Esophagus muscularis mucosa (tissue), 4 donors: ENCODE measurements at regions not wholly inside any gene's neighbourhood (a gene's known extent, or its start where the extent isn't known, plus 50 kb on each side); places are given as distances from the start of the nearest gene placed in this dataset.

Source experiments
- DNase-seq: peaks from one replicate; pipeline ENCODE4 v3.0.0-alpha.2; 2017; ENCODE audit errors: extremely low spot score
- H3K27ac ChIP-seq, 4 donors: fragments of 200-600 bp; sonication (generic); replicated peaks in 1 of 4; 1 replicate in 3 of 4; 2 replicates in 1 of 4; pipeline ENCODE4 v1.5.1; 2016 to 2019; ENCODE audit warnings: mild to moderate bottlenecking in 1 of 4
- H3K27me3 ChIP-seq, 4 donors: fragments of 200-600 bp; sonication (generic); one replicate each; pipeline versions ENCODE4 v1.5.1 to v1.6.0; 2016 to 2019
- H3K36me3 ChIP-seq, 4 donors: fragments of 200-600 bp; sonication (generic); one replicate each; pipeline ENCODE4 v1.5.1; 2016 to 2019
- H3K4me1 ChIP-seq, 4 donors: fragments of 200-600 bp; sonication (generic); one replicate each; pipeline ENCODE4 v1.5.1; 2016 to 2019
- H3K4me3 ChIP-seq, 4 donors: fragments of 200-600 bp; sonication (generic); 1 replicate in 2 of 4; 2 replicates in 2 of 4; pipeline ENCODE4 v1.5.1; 2016 to 2019; ENCODE audit warnings: mild to moderate bottlenecking in 4 of 4, moderate library complexity in 1 of 4
- H3K9me3 ChIP-seq, 4 donors: fragments of 200-600 bp; sonication (generic); 1 replicate in 3 of 4; 2 replicates in 1 of 4; pipeline ENCODE4 v1.5.1; 2016 to 2019
- EP300 ChIP-seq: sonication (generic); formaldehyde crosslinking; IDR thresholded peaks from one replicate; pipeline ENCODE4 v1.6.1; 2017; ENCODE audit warnings: antibody characterized with exemption
- POLR2A ChIP-seq: fragments of 450-650 bp; IDR thresholded peaks from one replicate; pipeline ENCODE4 v1.6.1; 2017; ENCODE audit warnings: antibody characterized with exemption, moderate library complexity, mild to moderate bottlenecking, low read depth
- POLR2AphosphoS5 ChIP-seq, 2 donors: sonication (generic); formaldehyde crosslinking; IDR thresholded peaks; one replicate each; pipeline ENCODE4 v1.6.1; 2017; ENCODE audit warnings: antibody characterized with exemption in 2 of 2
- WGBS: methylation state at CpG from one replicate; pipeline ENCODE4 v1.1.5; 2018; 5-methylcytosine and 5-hydroxymethylcytosine counted together
- intact Hi-C: fragments of 100-400 bp; cut with DNase I; formaldehyde crosslinking; loops from one replicate; pipeline ENCODE4 v1.15.1; 2023
- TF ChIP-seq, protein P1 (sequence below), 3 experiments: fragments of 200-600 bp in 2 of 3; fragments of 450-650 bp in 1 of 3; sonication (generic) in 2 of 3; IDR thresholded peaks; one replicate each; pipeline ENCODE4 v1.5.1; 2017 to 2019; ENCODE audit warnings: antibody characterized with exemption in 3 of 3, mild to moderate bottlenecking in 2 of 3, moderate library complexity in 1 of 3

DNA sequence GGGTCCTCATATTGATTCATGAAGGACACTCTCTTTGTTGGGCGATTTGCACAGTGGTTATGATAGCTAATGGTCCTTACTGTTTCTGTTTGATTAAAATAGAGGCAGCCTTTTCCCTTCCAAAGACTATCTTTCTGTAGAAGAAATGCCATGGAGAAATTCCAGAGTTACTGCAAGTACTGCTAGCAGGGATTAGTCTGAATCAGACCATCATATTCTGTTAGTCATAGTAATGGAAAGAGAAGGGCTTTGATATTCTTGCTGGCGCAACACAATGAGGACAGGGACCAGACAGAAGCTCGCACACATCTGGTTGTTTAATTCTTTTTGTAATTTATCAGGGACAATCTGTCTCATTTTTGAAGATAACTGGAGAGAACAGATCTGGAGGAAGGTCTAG lies 304.5 kb upstream of the FZD8 start:
- no peak overlapping the region for H3K27ac ChIP-seq
- TF ChIP-seq POLR2A, result no peak
- TF ChIP-seq POLR2AphosphoS5 (IDR thresholded peaks at IDR 0.05), result no peak
- TF ChIP-seq, protein P1, sequence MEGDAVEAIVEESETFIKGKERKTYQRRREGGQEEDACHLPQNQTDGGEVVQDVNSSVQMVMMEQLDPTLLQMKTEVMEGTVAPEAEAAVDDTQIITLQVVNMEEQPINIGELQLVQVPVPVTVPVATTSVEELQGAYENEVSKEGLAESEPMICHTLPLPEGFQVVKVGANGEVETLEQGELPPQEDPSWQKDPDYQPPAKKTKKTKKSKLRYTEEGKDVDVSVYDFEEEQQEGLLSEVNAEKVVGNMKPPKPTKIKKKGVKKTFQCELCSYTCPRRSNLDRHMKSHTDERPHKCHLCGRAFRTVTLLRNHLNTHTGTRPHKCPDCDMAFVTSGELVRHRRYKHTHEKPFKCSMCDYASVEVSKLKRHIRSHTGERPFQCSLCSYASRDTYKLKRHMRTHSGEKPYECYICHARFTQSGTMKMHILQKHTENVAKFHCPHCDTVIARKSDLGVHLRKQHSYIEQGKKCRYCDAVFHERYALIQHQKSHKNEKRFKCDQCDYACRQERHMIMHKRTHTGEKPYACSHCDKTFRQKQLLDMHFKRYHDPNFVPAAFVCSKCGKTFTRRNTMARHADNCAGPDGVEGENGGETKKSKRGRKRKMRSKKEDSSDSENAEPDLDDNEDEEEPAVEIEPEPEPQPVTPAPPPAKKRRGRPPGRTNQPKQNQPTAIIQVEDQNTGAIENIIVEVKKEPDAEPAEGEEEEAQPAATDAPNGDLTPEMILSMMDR (IDR thresholded peaks at IDR 0.05), result no peak
- no peak for TF ChIP-seq EP300
- WGBS, result 84% methylated on average over 3 of the region's 3 CpGs
- no peak overlapping the region for H3K4me3 ChIP-seq
- no peaks in the 10 kb centered on the region for H3K27me3 ChIP-seq
- no peaks in the 10 kb centered on the region for H3K4me1 ChIP-seq
- H3K9me3 ChIP-seq, result no peaks in the 10 kb centered on the region
- intact Hi-C loops, result no loop called here
- H3K36me3 ChIP-seq, result no peaks in the 10 kb centered on the region
- DNase-seq, result no peak

DNA sequence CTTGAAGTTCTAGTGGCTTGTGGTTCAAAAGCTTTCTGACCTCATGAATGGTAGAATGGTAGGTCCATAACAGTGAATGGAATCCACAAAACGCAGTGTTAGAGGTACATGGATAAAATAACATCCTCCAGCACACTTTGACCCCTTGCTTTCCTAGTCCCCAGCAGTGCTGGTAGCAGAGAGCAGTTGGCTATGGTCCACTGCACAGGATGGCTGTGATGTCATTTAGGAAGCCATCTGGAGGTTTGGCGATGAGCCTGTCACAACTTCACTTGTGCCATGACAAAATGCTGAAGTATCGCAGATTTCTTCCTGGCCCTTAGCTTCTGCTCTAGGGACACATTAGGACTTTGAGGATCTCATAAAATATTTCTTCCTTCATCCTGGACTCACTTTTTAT lies 300.0 kb upstream of the FZD8 start:
- H3K27ac ChIP-seq, result no peak overlapping the region
- no peaks in the 10 kb centered on the region for H3K4me1 ChIP-seq
- H3K4me3 ChIP-seq, result no peak overlapping the region
- intact Hi-C loops, result no loop called here
- no peaks in the 10 kb centered on the region for H3K9me3 ChIP-seq
- no peak for DNase-seq
- no peaks in the 10 kb centered on the region for H3K36me3 ChIP-seq
- no peaks in the 10 kb centered on the region for H3K27me3 ChIP-seq
- TF ChIP-seq EP300, result no peak
- TF ChIP-seq POLR2A, result no peak
- TF ChIP-seq, protein P1 (IDR thresholded peaks at IDR 0.05), result no peak
- 87% methylated on average over 3 of the region's 3 CpGs for WGBS

DNA sequence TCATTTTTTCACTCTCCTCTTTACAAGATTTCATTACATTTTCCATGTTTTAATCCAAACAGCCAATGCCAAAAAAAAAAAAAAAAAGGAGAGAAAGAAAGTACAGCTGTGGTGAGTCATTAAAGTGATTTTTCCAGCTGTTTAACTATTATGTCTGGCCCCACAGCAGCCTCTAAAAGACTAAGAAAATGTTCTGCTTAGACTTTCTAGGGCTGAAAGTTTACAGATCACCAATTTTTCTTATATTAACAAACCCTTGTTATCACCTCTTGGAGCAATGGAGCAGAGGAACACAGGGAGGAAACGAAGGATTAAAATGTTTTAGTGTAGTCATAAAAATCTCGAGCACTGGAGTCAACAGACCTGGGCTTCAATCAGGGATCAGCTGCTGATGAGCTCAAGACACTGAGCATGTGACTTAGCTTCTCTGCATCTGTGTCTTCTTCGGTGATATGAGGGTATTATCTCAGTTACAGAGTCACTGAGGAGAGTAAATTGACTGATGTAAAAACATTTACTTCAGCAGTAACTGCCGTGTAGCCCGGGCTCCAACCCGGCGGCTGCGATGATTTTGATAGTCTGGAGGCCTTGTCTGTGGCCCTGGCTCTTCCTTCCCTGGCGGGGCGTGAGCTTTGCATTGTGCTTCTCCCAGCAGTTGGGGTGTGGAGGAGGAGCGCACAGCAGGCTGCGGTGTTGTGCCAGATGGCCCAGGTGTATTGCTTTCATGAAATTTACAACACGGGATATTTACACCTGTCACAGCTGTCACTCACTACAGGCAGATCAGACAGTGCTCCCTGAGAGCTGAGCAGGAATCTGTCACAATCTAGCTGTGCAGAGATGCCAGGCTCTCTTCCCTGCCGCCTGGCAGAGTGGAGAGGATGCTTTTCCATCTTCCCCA lies 298.3 kb upstream of the FZD8 start:
- no peaks in the 10 kb centered on the region for H3K9me3 ChIP-seq

DNA sequence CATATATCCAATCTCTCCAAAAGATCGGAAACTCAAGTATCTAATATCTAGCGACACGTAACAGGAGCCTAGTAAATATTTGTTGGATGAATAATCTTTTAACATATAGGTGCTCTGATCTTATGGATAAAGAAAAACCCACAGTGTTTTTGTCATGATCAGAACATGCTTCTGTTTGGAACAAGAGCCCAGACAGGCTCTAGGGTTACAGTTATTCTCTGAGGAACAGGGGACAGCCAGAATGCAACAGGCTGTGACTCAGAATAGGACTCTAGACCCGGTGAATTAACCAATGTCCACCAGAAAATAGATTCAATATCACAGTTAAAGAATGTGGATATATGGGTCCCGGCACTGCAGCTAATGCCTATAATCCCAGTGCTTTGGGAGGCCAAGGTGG lies 296.1 kb upstream of the FZD8 start:
- Histone ChIP-seq H3K4me3 (no peak overlapping the region), H3K4me1 (no peaks in the 10 kb centered on the region), H3K27ac (no peak overlapping the region), H3K9me3 (no peaks in the 10 kb centered on the region), H3K36me3 (no peaks in the 10 kb centered on the region), H3K27me3 (no peaks in the 10 kb centered on the region)
- WGBS, result over 99% methylated on average over 5 of the region's 5 CpGs
- no peak for DNase-seq
- TF ChIP-seq, protein P1 (IDR thresholded peaks at IDR 0.05), result no peak
- TF ChIP-seq POLR2A, result no peak
- TF ChIP-seq EP300, result no peak
- no peak for TF ChIP-seq POLR2AphosphoS5 (IDR thresholded peaks at IDR 0.05)
- intact Hi-C loops, result no loop called here

More for the DNA sequence above, 298.3 kb upstream of the FZD8 start:
- Histone ChIP-seq H3K36me3 (no peaks in the 10 kb centered on the region), H3K27ac (no peak overlapping the region), H3K27me3 (no peaks in the 10 kb centered on the region), H3K4me1 (no peaks in the 10 kb centered on the region), H3K4me3 (no peak overlapping the region)
- 53% methylated on average over 12 of the region's 14 CpGs for WGBS
- intact Hi-C loops, result no loop called here
- peak; percentile 39 for DNase-seq
- TF ChIP-seq EP300 (no peak), POLR2AphosphoS5 (IDR thresholded peaks at IDR 0.05) (no peak), POLR2A (no peak)
- TF ChIP-seq, protein P1 (IDR thresholded peaks at IDR 0.05), result no peak
